Lower lobe of right lung (tissue), 2 donors: ENCODE measurements at regions not wholly inside any gene's neighbourhood (a gene's known extent, or its start where the extent isn't known, plus 50 kb on each side); places are given as distances from the start of the nearest gene placed in this dataset.

Experiments used
- ATAC-seq, 2 donors: fragments of 200-7000 bp; cut with Tn5 transposase; one replicate each; pipeline ENCODE4 v1.9.1; 2020 to 2022; ENCODE audit warnings: mild to moderate bottlenecking in 2 of 2, moderate library complexity in 2 of 2
- DNase-seq: peaks from one replicate; pipeline ENCODE4 v3.0.0-alpha.2; 2020
- H3K27ac ChIP-seq: fragments of 200-600 bp; one replicate; pipeline ENCODE4 v1.8.0; 2022
- H3K27me3 ChIP-seq: fragments of 200-600 bp; one replicate; pipeline ENCODE4 v1.8.0; 2022; ENCODE audit warnings: low read depth
- H3K36me3 ChIP-seq: fragments of 200-600 bp; one replicate; pipeline ENCODE4 v1.8.0; 2022; ENCODE audit warnings: mild to moderate bottlenecking
- H3K4me1 ChIP-seq: fragments of 200-600 bp; one replicate; pipeline ENCODE4 v1.8.0; 2022
- H3K4me3 ChIP-seq: fragments of 200-600 bp; one replicate; pipeline ENCODE4 v1.8.0; 2022; ENCODE audit warnings: mild to moderate bottlenecking
- H3K9me3 ChIP-seq: fragments of 200-600 bp; one replicate; pipeline ENCODE4 v1.8.0; 2022
- intact Hi-C: fragments of 100-400 bp; cut with DNase I; formaldehyde crosslinking; loops from one replicate; pipeline ENCODE4 v1.11.0; 2022
- TF ChIP-seq, protein P1 (sequence below): fragments of 200-600 bp; IDR thresholded peaks from one replicate; pipeline ENCODE4 v1.8.0; 2022; ENCODE audit warnings: antibody characterized with exemption, mild to moderate bottlenecking
- donor health status: DM: no; HTN: yes; CAD: no; lungs with severe emphysema.

DNA sequence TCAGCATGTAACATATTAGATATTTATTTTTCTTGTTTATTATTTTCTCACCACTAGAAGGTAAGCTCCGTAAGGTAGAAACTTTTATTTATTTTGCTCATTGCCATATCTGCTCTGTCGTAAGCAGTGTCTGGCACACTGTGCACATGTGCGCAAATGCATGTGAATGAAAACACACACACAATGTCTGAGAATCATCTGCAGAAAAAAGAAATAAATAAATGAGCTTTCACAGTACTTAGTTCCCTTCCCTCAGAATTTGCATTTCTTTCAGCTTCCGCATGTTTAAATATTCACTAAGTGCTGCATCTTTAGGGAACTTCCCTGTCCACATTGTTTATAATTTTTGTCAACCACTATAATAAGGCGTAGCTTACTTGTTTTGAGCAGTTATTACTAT is 963.0 kb upstream of the PABPC4L start:
- no peak for ATAC-seq
- intact Hi-C loops, result no loop called here
- Histone ChIP-seq H3K9me3 (no peaks in the 10 kb centered on the region), H3K36me3 (no peaks in the 10 kb centered on the region), H3K4me3 (no peak overlapping the region), H3K27me3 (no peaks in the 10 kb centered on the region), H3K4me1 (no peaks in the 10 kb centered on the region), H3K27ac (no peak overlapping the region)
- no peak for DNase-seq
- TF ChIP-seq, protein P1, sequence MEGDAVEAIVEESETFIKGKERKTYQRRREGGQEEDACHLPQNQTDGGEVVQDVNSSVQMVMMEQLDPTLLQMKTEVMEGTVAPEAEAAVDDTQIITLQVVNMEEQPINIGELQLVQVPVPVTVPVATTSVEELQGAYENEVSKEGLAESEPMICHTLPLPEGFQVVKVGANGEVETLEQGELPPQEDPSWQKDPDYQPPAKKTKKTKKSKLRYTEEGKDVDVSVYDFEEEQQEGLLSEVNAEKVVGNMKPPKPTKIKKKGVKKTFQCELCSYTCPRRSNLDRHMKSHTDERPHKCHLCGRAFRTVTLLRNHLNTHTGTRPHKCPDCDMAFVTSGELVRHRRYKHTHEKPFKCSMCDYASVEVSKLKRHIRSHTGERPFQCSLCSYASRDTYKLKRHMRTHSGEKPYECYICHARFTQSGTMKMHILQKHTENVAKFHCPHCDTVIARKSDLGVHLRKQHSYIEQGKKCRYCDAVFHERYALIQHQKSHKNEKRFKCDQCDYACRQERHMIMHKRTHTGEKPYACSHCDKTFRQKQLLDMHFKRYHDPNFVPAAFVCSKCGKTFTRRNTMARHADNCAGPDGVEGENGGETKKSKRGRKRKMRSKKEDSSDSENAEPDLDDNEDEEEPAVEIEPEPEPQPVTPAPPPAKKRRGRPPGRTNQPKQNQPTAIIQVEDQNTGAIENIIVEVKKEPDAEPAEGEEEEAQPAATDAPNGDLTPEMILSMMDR, result no peak

GRCh38 chr4:135144498-135144897 is 942.9 kb upstream of the PABPC4L start:
- H3K4me3 ChIP-seq, result no peak overlapping the region

GRCh38 chr4:135124196-135124595 is 922.6 kb upstream of the PABPC4L start:
- Histone ChIP-seq H3K9me3 (no peaks in the 10 kb centered on the region), H3K4me3 (no peak overlapping the region), H3K4me1 (no peaks in the 10 kb centered on the region), H3K27ac (no peak overlapping the region), H3K27me3 (no peaks in the 10 kb centered on the region), H3K36me3 (no peaks in the 10 kb centered on the region)
- intact Hi-C loops, result no loop called here
- no peak for DNase-seq
- TF ChIP-seq, protein P1, result no peak
- ATAC-seq, result no peak

More at GRCh38 chr4:135144498-135144897, 942.9 kb upstream of the PABPC4L start:
- Histone ChIP-seq H3K4me1 (no peaks in the 10 kb centered on the region), H3K27ac (no peak overlapping the region), H3K9me3 (no peaks in the 10 kb centered on the region), H3K36me3 (no peaks in the 10 kb centered on the region), H3K27me3 (no peaks in the 10 kb centered on the region)
- intact Hi-C loops, result no loop called here
- TF ChIP-seq, protein P1, result no peak
- no peak for ATAC-seq
- no peak for DNase-seq

DNA sequence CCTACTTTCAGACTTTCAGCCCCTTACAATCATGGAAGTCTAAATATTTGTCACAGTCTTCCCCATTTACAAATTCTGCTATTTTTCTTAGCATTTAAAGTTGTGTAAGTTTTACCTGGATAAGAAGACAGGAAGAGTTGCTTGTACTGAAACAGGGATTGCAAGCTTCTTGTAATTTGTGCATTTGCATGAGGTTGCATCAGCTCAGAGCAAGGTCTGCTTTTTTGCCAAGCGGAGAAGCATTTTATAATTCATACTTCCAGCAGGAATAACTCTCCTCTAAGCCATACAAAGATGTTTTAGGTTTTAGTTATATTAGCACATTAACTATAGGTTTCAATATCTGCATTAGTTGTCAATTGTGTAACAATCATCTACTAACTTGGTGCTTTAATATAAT is 922.0 kb upstream of the PABPC4L start:
- no peak overlapping the region for H3K4me3 ChIP-seq
- no peak overlapping the region for H3K27ac ChIP-seq
- no peak for ATAC-seq
- no peaks in the 10 kb centered on the region for H3K27me3 ChIP-seq
- no peaks in the 10 kb centered on the region for H3K36me3 ChIP-seq
- intact Hi-C loops, result no loop called here
- no peaks in the 10 kb centered on the region for H3K9me3 ChIP-seq
- no peak for DNase-seq
- TF ChIP-seq, protein P1, result no peak
- H3K4me1 ChIP-seq, result no peaks in the 10 kb centered on the region

- intact Hi-C loops, result no loop called here
- no peaks in the 10 kb centered on the region for H3K4me1 ChIP-seq
- no peaks in the 10 kb centered on the region for H3K27me3 ChIP-seq
- TF ChIP-seq, protein P1, result no peak
- no peak overlapping the region for H3K4me3 ChIP-seq
- no peak for DNase-seq
- H3K27ac ChIP-seq, result no peak overlapping the region
- H3K9me3 ChIP-seq, result no peaks in the 10 kb centered on the region
- ATAC-seq, result no peak
- no peaks in the 10 kb centered on the region for H3K36me3 ChIP-seq
Observed at GRCh38 chr4:135122457-135122856, 920.9 kb upstream of the PABPC4L start.

DNA sequence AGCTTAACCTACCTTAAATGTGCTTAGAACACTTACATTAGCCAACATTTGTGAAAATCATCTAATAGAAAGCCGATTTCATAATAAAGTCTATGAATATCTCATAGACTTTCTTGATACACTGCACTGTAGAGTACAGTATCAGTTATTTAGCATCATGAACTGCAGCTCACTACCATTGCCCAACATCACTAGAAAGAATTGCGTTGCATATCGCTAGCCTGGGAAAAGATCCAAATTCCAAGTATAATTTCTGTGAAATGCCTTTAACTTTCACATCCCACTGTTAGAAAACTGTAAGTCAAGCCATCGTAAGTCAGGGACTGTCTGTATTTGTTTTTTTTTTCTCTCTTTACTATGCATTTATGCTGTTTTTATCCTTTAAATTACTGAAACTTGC is 918.6 kb upstream of the PABPC4L start:
- DNase-seq, result no peak
- intact Hi-C loops, result no loop called here

More for the DNA sequence above, 918.6 kb upstream of the PABPC4L start:
- Histone ChIP-seq H3K27me3 (no peaks in the 10 kb centered on the region), H3K9me3 (no peaks in the 10 kb centered on the region), H3K4me3 (no peak overlapping the region), H3K36me3 (no peaks in the 10 kb centered on the region), H3K4me1 (no peaks in the 10 kb centered on the region), H3K27ac (no peak overlapping the region)
- ATAC-seq, result no peak
- TF ChIP-seq, protein P1, result no peak
